Hepatic stellate cell (primary cell): ENCODE measurements at regions not wholly inside any gene's neighbourhood (a gene's known extent, or its start where the extent isn't known, plus 50 kb on each side); places are given as distances from the start of the nearest gene placed in this dataset.

ENCODE experiments used
- DNase-seq: peaks from one replicate; pipeline ENCODE4 v3.0.0; 2011; ENCODE audit warnings: low spot score

- no peak for DNase-seq
Measured at GRCh38 chr2:58904095-58904494, 663.0 kb upstream of the FANCL start.

GRCh38 chr2:58903427-58903826 is 662.3 kb upstream of the FANCL start:
- DNase-seq: no peak

- no peak for DNase-seq
Measured at GRCh38 chr2:58900246-58901027, 659.3 kb upstream of the FANCL start.

GRCh38 chr2:58899692-58900091 is 658.6 kb upstream of the FANCL start:
- DNase-seq: no peak

- no peak for DNase-seq
Measured at GRCh38 chr2:58896638-58897037, 655.5 kb upstream of the FANCL start.

- no peak for DNase-seq
Measured at GRCh38 chr2:58895857-58896256, 654.7 kb upstream of the FANCL start.

GRCh38 chr2:58893656-58894351 is 652.7 kb upstream of the FANCL start:
- no peak for DNase-seq

- DNase-seq: no peak
Measured at GRCh38 chr2:58891828-58892377, 650.8 kb upstream of the FANCL start.

GRCh38 chr2:58890865-58891525 is 649.9 kb upstream of the FANCL start:
- DNase-seq: no peak

- DNase-seq: no peak
Measured at GRCh38 chr2:58886009-58886408, 644.9 kb upstream of the FANCL start.

- DNase-seq: no peak
Measured at GRCh38 chr2:58879834-58880233, 638.7 kb upstream of the FANCL start.

GRCh38 chr2:58878778-58879177 is 637.7 kb upstream of the FANCL start:
- no peak for DNase-seq

- no peak for DNase-seq
Measured at GRCh38 chr2:58876126-58876525, 635.0 kb upstream of the FANCL start.

- no peak for DNase-seq
Measured at GRCh38 chr2:58875436-58875835, 634.3 kb upstream of the FANCL start.

- DNase-seq: no peak
Measured at GRCh38 chr2:58871469-58872142, 630.5 kb upstream of the FANCL start.

- no peak for DNase-seq
Measured at GRCh38 chr2:58870704-58871103, 629.6 kb upstream of the FANCL start.

GRCh38 chr2:58866946-58867345 is 625.8 kb upstream of the FANCL start:
- DNase-seq: no peak

GRCh38 chr2:58866527-58866926 is 625.4 kb upstream of the FANCL start:
- DNase-seq: no peak

GRCh38 chr2:58866040-58866439 is 624.9 kb upstream of the FANCL start:
- no peak for DNase-seq

- no peak for DNase-seq
Measured at GRCh38 chr2:58865436-58865835, 624.3 kb upstream of the FANCL start.

- no peak for DNase-seq
Measured at GRCh38 chr2:58862244-58862643, 621.1 kb upstream of the FANCL start.

- no peak for DNase-seq
Measured at GRCh38 chr2:58860586-58860985, 619.5 kb upstream of the FANCL start.
